ENCODE measurements at regions not wholly inside any gene's neighbourhood (a gene's known extent, or its start where the extent isn't known, plus 50 kb on each side); places are given as distances from the start of the nearest gene placed in this dataset.

GRCh38 chr2:30024281-30024680 is 102.9 kb upstream of the ALK start:
- DNase-seq (ENCODE audit: low spot score) (no peak), ATAC-seq (ENCODE audit: low read depth) (no peak)
- no peak overlapping the region for H3K4me3 ChIP-seq (ENCODE audit: severe bottlenecking)
- H3K27ac ChIP-seq (ENCODE audit: poor library complexity, severe bottlenecking): no peak overlapping the region
- H3K27me3 ChIP-seq (ENCODE audit: insufficient read depth, poor library complexity, severe bottlenecking): peaks cover 5% of the 10 kb centered on the region
- no peaks in the 10 kb centered on the region for H3K4me1 ChIP-seq (ENCODE audit: insufficient read depth, poor library complexity, severe bottlenecking)
- no peaks in the 10 kb centered on the region for H3K36me3 ChIP-seq (ENCODE audit: low read depth)
- H3K9me3 ChIP-seq (ENCODE audit: severe bottlenecking): no peaks in the 10 kb centered on the region
- TF ChIP-seq CTCF (IDR thresholded peaks at IDR 0.05; ENCODE audit: poor library complexity, severe bottlenecking): no peak

GRCh38 chr2:30026091-30027055 is 105.0 kb upstream of the ALK start:
- DNase-seq (ENCODE audit: low spot score): peak; percentile 89
- ATAC-seq (ENCODE audit: low read depth): peak; percentile 97

GRCh38 chr2:30029804-30030203 is 108.4 kb upstream of the ALK start:
- H3K4me3 ChIP-seq (ENCODE audit: severe bottlenecking): no peak overlapping the region
- ATAC-seq (ENCODE audit: low read depth) (no peak), DNase-seq (ENCODE audit: low spot score) (no peak)
- H3K9me3 ChIP-seq (ENCODE audit: severe bottlenecking): no peaks in the 10 kb centered on the region
- no peak for TF ChIP-seq CTCF (IDR thresholded peaks at IDR 0.05; ENCODE audit: poor library complexity, severe bottlenecking)
- H3K36me3 ChIP-seq (ENCODE audit: low read depth): no peaks in the 10 kb centered on the region
- H3K27me3 ChIP-seq (ENCODE audit: insufficient read depth, poor library complexity, severe bottlenecking): peaks cover 4% of the 10 kb centered on the region
- no peak overlapping the region for H3K27ac ChIP-seq (ENCODE audit: poor library complexity, severe bottlenecking)
- no peaks in the 10 kb centered on the region for H3K4me1 ChIP-seq (ENCODE audit: insufficient read depth, poor library complexity, severe bottlenecking)

More at GRCh38 chr2:30026091-30027055, 105.0 kb upstream of the ALK start:
- Histone ChIP-seq H3K27me3 (ENCODE audit: insufficient read depth, poor library complexity, severe bottlenecking) (no peaks in the 10 kb centered on the region), H3K9me3 (ENCODE audit: severe bottlenecking) (no peaks in the 10 kb centered on the region), H3K4me3 (ENCODE audit: severe bottlenecking) (no peak overlapping the region), H3K4me1 (ENCODE audit: insufficient read depth, poor library complexity, severe bottlenecking) (no peaks in the 10 kb centered on the region), H3K36me3 (ENCODE audit: low read depth) (no peaks in the 10 kb centered on the region), H3K27ac (ENCODE audit: poor library complexity, severe bottlenecking) (peak overlapping the region; percentile 2)
- TF ChIP-seq CTCF (IDR thresholded peaks at IDR 0.05; ENCODE audit: poor library complexity, severe bottlenecking): peak; percentile 73

- Histone ChIP-seq H3K27me3 (ENCODE audit: insufficient read depth, poor library complexity, severe bottlenecking) (peaks cover 4% of the 10 kb centered on the region), H3K4me3 (ENCODE audit: severe bottlenecking) (no peak overlapping the region), H3K9me3 (ENCODE audit: severe bottlenecking) (no peaks in the 10 kb centered on the region), H3K36me3 (ENCODE audit: low read depth) (no peaks in the 10 kb centered on the region), H3K4me1 (ENCODE audit: insufficient read depth, poor library complexity, severe bottlenecking) (no peaks in the 10 kb centered on the region), H3K27ac (ENCODE audit: poor library complexity, severe bottlenecking) (no peak overlapping the region)
- DNase-seq (ENCODE audit: low spot score) (no peak), ATAC-seq (ENCODE audit: low read depth) (no peak)
- no peak for TF ChIP-seq CTCF (IDR thresholded peaks at IDR 0.05; ENCODE audit: poor library complexity, severe bottlenecking)
Observed at GRCh38 chr2:30030361-30030760, 109.0 kb upstream of the ALK start.

- Histone ChIP-seq H3K36me3 (ENCODE audit: low read depth) (no peaks in the 10 kb centered on the region), H3K4me1 (ENCODE audit: insufficient read depth, poor library complexity, severe bottlenecking) (no peaks in the 10 kb centered on the region), H3K9me3 (ENCODE audit: severe bottlenecking) (no peaks in the 10 kb centered on the region), H3K4me3 (ENCODE audit: severe bottlenecking) (no peak overlapping the region), H3K27me3 (ENCODE audit: insufficient read depth, poor library complexity, severe bottlenecking) (peaks cover 4% of the 10 kb centered on the region), H3K27ac (ENCODE audit: poor library complexity, severe bottlenecking) (no peak overlapping the region)
- TF ChIP-seq CTCF (IDR thresholded peaks at IDR 0.05; ENCODE audit: poor library complexity, severe bottlenecking): no peak
- ATAC-seq (ENCODE audit: low read depth): no peak
- DNase-seq (ENCODE audit: low spot score): no peak
Observed at GRCh38 chr2:30031184-30031583, 109.8 kb upstream of the ALK start.

Measured in RWPE2 (cell line).